MM.1S (cell line): ENCODE measurements at regions not wholly inside any gene's neighbourhood (a gene's known extent, or its start where the extent isn't known, plus 50 kb on each side); places are given as distances from the start of the nearest gene placed in this dataset.

Source experiments
- DNase-seq: peaks from one replicate; pipeline ENCODE4 v3.0.0-alpha.2; 2015
- H2AFZ ChIP-seq: fragments of 300-600 bp; sonication (generic); 2 replicates; pipeline ENCODE4 v1.6.0; 2016; ENCODE audit warnings: antibody characterized with exemption, low read length
- H3F3A ChIP-seq: fragments of 300-600 bp; sonication (generic); 2 replicates; pipeline ENCODE4 v1.6.1; 2016; ENCODE audit warnings: mild to moderate bottlenecking, antibody characterized with exemption, low read length, moderate library complexity, mixed read lengths; ENCODE audit not compliant: insufficient read depth
- H3K27ac ChIP-seq: fragments of 300-600 bp; sonication (generic); 2 replicates; pipeline ENCODE4 v1.5.1; 2016; ENCODE audit warnings: mild to moderate bottlenecking, low read length
- H3K27me3 ChIP-seq: fragments of 300-600 bp; sonication (generic); replicated peaks from 2 replicates; pipeline ENCODE4 v1.6.0; 2016; ENCODE audit warnings: low read length; ENCODE audit not compliant: insufficient read depth
- H3K36me3 ChIP-seq: fragments of 300-600 bp; sonication (generic); replicated peaks from 2 replicates; pipeline ENCODE4 v1.6.1; 2016; ENCODE audit warnings: mild to moderate bottlenecking, low read length, mixed read lengths; ENCODE audit not compliant: insufficient read depth
- H3K4me1 ChIP-seq: fragments of 300-600 bp; sonication (generic); 2 replicates; pipeline ENCODE4 v1.6.1; 2016; ENCODE audit warnings: low read length, mixed read lengths
- H3K4me2 ChIP-seq: fragments of 300-600 bp; sonication (generic); 2 replicates; pipeline ENCODE4 v1.6.0; 2016; ENCODE audit warnings: low read depth, low read length
- H3K4me3 ChIP-seq: fragments of 300-600 bp; sonication (generic); 2 replicates; pipeline ENCODE4 v1.5.1; 2016; ENCODE audit warnings: low read length, mixed read lengths
- H3K79me2 ChIP-seq: fragments of 300-600 bp; sonication (generic); 2 replicates; pipeline ENCODE4 v1.6.1; 2016; ENCODE audit warnings: mixed run types, low read length, mixed read lengths
- H3K9ac ChIP-seq: fragments of 300-600 bp; sonication (generic); 2 replicates; pipeline ENCODE4 v1.6.1; 2016; ENCODE audit warnings: low read length, mixed read lengths
- H3K9me2 ChIP-seq: fragments of 300-600 bp; sonication (generic); replicated peaks from 2 replicates; pipeline ENCODE4 v1.6.1; 2016; ENCODE audit warnings: mild to moderate bottlenecking, low read length, mixed read lengths; ENCODE audit not compliant: insufficient read depth
- H3K9me3 ChIP-seq: fragments of 300-600 bp; sonication (generic); replicated peaks from 2 replicates; pipeline ENCODE4 v1.6.1; 2016; ENCODE audit warnings: mild to moderate bottlenecking, low read length, mixed read lengths; ENCODE audit not compliant: insufficient read depth
- H4K20me1 ChIP-seq: fragments of 300-600 bp; sonication (generic); 2 replicates; pipeline ENCODE4 v1.6.1; 2016; ENCODE audit warnings: mild to moderate bottlenecking, low read length, moderate library complexity, mixed read lengths; ENCODE audit not compliant: insufficient read depth
- EZH2 ChIP-seq: fragments of 300-600 bp; sonication (generic); optimal IDR thresholded peaks from 2 replicates; pipeline ENCODE3; 2017; ENCODE audit warnings: low read depth, mild to moderate bottlenecking, antibody characterized with exemption, low read length, mixed read lengths
- EZH2phosphoT487 ChIP-seq: fragments of 300-600 bp; sonication (generic); IDR thresholded peaks from 2 replicates; pipeline ENCODE4 v1.6.1; 2018; ENCODE audit warnings: antibody characterized with exemption, low read length
- TF ChIP-seq, protein P1 (sequence below): fragments of 300-600 bp; sonication (generic); IDR thresholded peaks from 2 replicates; pipeline ENCODE4 v1.5.1; 2016; ENCODE audit warnings: antibody characterized with exemption, low read length, mixed read lengths

- Histone ChIP-seq H4K20me1 (no peaks in the 10 kb centered on the region), H3K4me1 (no peaks in the 10 kb centered on the region), H3K9me3 (no peaks in the 10 kb centered on the region), H3K9ac (no peak overlapping the region), H3F3A (no peaks in the 10 kb centered on the region), H2AFZ (no peak overlapping the region), H3K79me2 (no peaks in the 10 kb centered on the region), H3K27ac (no peak overlapping the region), H3K4me2 (no peak overlapping the region), H3K36me3 (no peaks in the 10 kb centered on the region), H3K9me2 (no peaks in the 10 kb centered on the region), H3K4me3 (no peak overlapping the region), H3K27me3 (no peaks in the 10 kb centered on the region)
- TF ChIP-seq EZH2phosphoT487 (no peak), EZH2 (no peak)
- TF ChIP-seq, protein P1, sequence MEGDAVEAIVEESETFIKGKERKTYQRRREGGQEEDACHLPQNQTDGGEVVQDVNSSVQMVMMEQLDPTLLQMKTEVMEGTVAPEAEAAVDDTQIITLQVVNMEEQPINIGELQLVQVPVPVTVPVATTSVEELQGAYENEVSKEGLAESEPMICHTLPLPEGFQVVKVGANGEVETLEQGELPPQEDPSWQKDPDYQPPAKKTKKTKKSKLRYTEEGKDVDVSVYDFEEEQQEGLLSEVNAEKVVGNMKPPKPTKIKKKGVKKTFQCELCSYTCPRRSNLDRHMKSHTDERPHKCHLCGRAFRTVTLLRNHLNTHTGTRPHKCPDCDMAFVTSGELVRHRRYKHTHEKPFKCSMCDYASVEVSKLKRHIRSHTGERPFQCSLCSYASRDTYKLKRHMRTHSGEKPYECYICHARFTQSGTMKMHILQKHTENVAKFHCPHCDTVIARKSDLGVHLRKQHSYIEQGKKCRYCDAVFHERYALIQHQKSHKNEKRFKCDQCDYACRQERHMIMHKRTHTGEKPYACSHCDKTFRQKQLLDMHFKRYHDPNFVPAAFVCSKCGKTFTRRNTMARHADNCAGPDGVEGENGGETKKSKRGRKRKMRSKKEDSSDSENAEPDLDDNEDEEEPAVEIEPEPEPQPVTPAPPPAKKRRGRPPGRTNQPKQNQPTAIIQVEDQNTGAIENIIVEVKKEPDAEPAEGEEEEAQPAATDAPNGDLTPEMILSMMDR: no peak
- no peak for DNase-seq
These were observed 53.2 kb downstream of the EEF1B2 start for GRCh38 chr2:206212673-206213513.

- Histone ChIP-seq H4K20me1 (no peaks in the 10 kb centered on the region), H3K27me3 (no peaks in the 10 kb centered on the region), H3K9me2 (no peaks in the 10 kb centered on the region), H3K36me3 (no peaks in the 10 kb centered on the region), H3K27ac (no peak overlapping the region), H2AFZ (no peak overlapping the region), H3K4me1 (no peaks in the 10 kb centered on the region), H3K9me3 (no peaks in the 10 kb centered on the region), H3F3A (no peaks in the 10 kb centered on the region), H3K4me2 (no peak overlapping the region), H3K79me2 (no peaks in the 10 kb centered on the region), H3K9ac (no peak overlapping the region), H3K4me3 (no peak overlapping the region)
- TF ChIP-seq EZH2 (no peak), EZH2phosphoT487 (no peak)
- TF ChIP-seq, protein P1: no peak
- DNase-seq: no peak
These were observed 53.8 kb downstream of the EEF1B2 start for GRCh38 chr2:206213514-206213845.

DNA sequence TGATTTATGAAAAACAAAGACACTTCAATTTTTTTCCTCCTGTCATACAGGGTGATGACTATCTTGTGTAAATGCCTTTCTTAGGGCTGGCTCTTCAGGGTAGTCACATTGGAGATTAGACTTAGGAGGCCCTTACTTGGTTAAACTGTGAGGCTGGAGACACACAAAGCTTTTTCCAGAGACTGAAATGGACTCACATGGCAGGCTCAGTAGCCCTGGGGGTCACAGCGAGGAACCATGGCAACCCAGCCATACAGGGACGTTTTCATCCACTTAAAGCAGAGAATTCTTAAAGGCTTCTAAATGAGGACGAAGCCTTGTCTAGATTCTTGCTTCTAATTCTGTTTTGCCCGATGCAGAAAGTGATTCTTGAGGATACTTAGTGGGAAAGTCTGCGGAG is 57.3 kb upstream of the ZDBF2 start:
- no peaks in the 10 kb centered on the region for H4K20me1 ChIP-seq
- no peak for DNase-seq
- H3K27ac ChIP-seq: no peak overlapping the region
- no peaks in the 10 kb centered on the region for H3K36me3 ChIP-seq
- no peaks in the 10 kb centered on the region for H3K9me2 ChIP-seq
- no peak overlapping the region for H3K4me2 ChIP-seq
- TF ChIP-seq EZH2phosphoT487 (no peak), EZH2 (no peak)
- TF ChIP-seq, protein P1: no peak
- H3K27me3 ChIP-seq: no peaks in the 10 kb centered on the region
- no peaks in the 10 kb centered on the region for H3K9me3 ChIP-seq
- no peaks in the 10 kb centered on the region for H3K79me2 ChIP-seq
- no peak overlapping the region for H3K4me3 ChIP-seq
- H3K9ac ChIP-seq: no peak overlapping the region
- no peak overlapping the region for H2AFZ ChIP-seq
- no peaks in the 10 kb centered on the region for H3K4me1 ChIP-seq
- H3F3A ChIP-seq: no peaks in the 10 kb centered on the region
